GM13977 (cell line): ENCODE measurements at regions not wholly inside any gene's neighbourhood (a gene's known extent, or its start where the extent isn't known, plus 50 kb on each side); places are given as distances from the start of the nearest gene placed in this dataset.
"Not testable (repeated sequence)": the region's sequence is repeated elsewhere in the genome, so short reads cannot be mapped to it uniquely, and the experiment has no call there.

Experiments
- DNase-seq: peaks from one replicate; pipeline ENCODE4 v3.0.0; 2012; ENCODE audit warnings: low spot score
- CTCF ChIP-seq: IDR thresholded peaks from 2 replicates; pipeline ENCODE4 v1.5.1; 2012; ENCODE audit warnings: mild to moderate bottlenecking, control low read depth; ENCODE audit not compliant: insufficient read depth; ENCODE audit errors: extremely low read depth, missing control alignments
- in situ Hi-C: fragments of 300-500 bp; cut with MboI; formaldehyde crosslinking; loops from one replicate; pipeline ENCODE4 v1.12.0; 2022; ENCODE audit warnings: low sequenced_read_pairs, low pct_unique_long_range_greater_than_20kb, mixed read lengths, inconsistent platforms; ENCODE audit not compliant: unreplicated experiment

GRCh38 chr5:88063813-88064212, 204.8 kb downstream of the TMEM161B start:
- no peak for DNase-seq
- TF ChIP-seq CTCF, result no peak
- in situ Hi-C loops, result no loop called here

GRCh38 chr5:88060194-88060593, 208.5 kb downstream of the TMEM161B start:
- in situ Hi-C loops, result no loop called here
- no peak for TF ChIP-seq CTCF
- no peak for DNase-seq

- in situ Hi-C loops, result no loop called here
- DNase-seq, result no peak
Measured at GRCh38 chr5:88058625-88059024, 210.0 kb downstream of the TMEM161B start.

GRCh38 chr5:88052468-88052867, 216.2 kb downstream of the TMEM161B start:
- not testable (repeated sequence) for DNase-seq

More at GRCh38 chr5:88058625-88059024, 210.0 kb downstream of the TMEM161B start:
- TF ChIP-seq CTCF, result no peak

GRCh38 chr5:88051148-88051547, 217.5 kb downstream of the TMEM161B start:
- no peak for DNase-seq
- TF ChIP-seq CTCF, result no peak
- in situ Hi-C loops, result no loop called here

More at GRCh38 chr5:88052468-88052867, 216.2 kb downstream of the TMEM161B start:
- in situ Hi-C loops, result not testable (repeated sequence)

GRCh38 chr5:88049737-88050136, 218.9 kb downstream of the TMEM161B start:
- no peak for DNase-seq
- TF ChIP-seq CTCF, result no peak
- in situ Hi-C loops, result no loop called here

- in situ Hi-C loops, result no loop called here
- TF ChIP-seq CTCF, result no peak
- DNase-seq, result no peak
Measured at GRCh38 chr5:88049156-88049555, 219.5 kb downstream of the TMEM161B start.
